HG03097 (cell line): ENCODE measurements at regions not wholly inside any gene's neighbourhood (a gene's known extent, or its start where the extent isn't known, plus 50 kb on each side); places are given as distances from the start of the nearest gene placed in this dataset.
"Not testable (repeated sequence)": the region's sequence is repeated elsewhere in the genome, so short reads cannot be mapped to it uniquely, and the experiment has no call there.

Experiments
- ATAC-seq: cut with Tn5 transposase; IDR thresholded peaks from one replicate; pipeline ENCODE4 v1.9.1; 2021; ENCODE audit not compliant: unreplicated experiment, low FRiP score

DNA sequence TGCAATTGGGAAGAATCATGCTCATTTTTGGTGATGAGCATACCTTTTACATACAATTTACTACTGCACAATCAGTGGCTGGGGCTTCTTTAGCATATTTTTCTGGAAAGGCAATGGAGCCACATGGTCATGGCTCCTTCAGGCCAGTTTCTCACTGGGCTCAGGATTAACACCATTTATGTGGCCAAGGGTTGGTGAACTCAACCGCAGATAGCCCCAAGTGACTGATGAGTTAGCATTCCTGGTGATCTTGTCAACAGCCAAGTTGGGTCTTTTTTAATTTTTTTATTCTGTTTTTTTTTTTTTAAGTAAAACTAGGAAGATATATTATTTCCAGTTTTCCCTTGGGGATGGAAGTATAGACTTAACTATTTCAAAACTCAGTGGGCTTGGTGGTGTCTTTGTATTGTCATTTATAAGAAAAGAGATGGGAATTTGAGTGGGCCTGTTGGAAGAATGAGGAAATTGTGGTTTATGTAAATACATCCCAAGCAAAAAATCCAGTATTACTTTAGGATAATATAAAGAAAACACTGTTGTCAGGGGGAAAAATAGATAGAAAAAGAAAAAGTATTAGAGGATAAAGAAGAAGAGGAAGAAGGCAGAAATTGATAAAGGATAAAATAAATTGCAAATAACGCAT lies 397.4 kb downstream of the MAFB start:
- ATAC-seq = no peak

DNA sequence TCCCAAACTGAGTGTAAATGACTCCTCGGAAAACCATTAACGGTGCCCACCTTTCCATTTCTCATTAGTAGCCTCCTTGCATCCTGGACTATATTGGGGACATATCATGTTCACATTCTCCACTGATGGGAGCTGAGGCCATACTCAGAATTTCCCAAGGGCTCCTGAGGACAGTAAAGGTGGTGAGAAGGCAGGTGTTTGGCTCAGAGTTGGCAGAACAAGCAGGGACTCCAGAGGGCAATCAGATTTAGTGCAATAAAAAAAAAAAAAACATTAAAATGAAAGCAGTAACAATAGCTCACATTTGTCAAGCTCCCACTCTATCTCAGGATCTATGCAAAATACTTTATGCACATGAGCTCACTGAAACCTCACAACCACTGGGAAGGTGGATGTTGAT lies 401.4 kb downstream of the MAFB start:
- no peak for ATAC-seq

- ATAC-seq = no peak
Measured at GRCh38 chr20:40286975-40287531, 402.0 kb downstream of the MAFB start.

- no peak for ATAC-seq
Measured at GRCh38 chr20:40284611-40285010, 404.4 kb downstream of the MAFB start.

DNA sequence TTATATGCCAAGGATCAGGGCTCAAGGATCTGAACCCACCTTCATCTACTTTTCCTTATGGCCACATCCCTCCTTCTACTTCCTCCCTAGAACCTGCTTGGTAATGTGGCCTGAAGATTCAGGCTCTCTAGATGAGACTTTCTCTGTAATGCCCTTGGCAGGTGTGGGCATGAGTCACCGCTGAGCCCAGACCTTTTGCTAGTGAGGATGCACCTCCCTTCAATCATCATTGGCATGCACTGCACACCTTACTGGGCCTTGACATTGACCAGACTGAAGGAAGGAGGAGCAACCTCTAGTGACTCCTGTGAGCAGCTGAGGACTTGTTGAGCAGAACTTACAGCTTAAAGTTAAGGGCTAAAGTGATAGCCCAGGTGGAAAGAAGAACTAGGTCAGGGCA lies 405.3 kb downstream of the MAFB start:
- no peak for ATAC-seq

DNA sequence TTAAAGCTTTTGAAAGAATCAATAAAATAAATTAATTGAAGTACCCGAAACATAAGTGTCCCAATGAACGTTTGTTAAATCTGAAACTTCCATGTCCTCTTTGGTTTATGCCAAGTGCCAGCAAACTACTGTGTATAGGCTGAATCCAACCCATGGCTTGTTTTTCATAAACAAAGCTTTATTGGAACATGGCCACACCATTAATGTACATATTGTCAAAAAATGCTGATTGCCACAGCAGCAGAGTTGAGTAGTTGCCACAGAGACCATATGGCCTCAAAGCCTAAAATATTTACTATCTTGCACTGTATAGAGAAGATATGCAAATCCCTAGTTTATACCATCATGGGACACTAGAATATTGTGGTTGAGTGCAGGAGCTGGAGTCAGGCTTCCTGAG lies 406.1 kb downstream of the MAFB start:
- ATAC-seq = no peak

- no peak for ATAC-seq
Measured at GRCh38 chr20:40282541-40282940, 406.5 kb downstream of the MAFB start.

GRCh38 chr20:40280616-40281015 lies 408.4 kb downstream of the MAFB start:
- ATAC-seq = no peak

GRCh38 chr20:40279390-40279789 lies 409.6 kb downstream of the MAFB start:
- no peak for ATAC-seq

GRCh38 chr20:40278673-40279072 lies 410.4 kb downstream of the MAFB start:
- no peak for ATAC-seq

GRCh38 chr20:40276301-40276700 lies 412.7 kb downstream of the MAFB start:
- ATAC-seq = no peak

DNA sequence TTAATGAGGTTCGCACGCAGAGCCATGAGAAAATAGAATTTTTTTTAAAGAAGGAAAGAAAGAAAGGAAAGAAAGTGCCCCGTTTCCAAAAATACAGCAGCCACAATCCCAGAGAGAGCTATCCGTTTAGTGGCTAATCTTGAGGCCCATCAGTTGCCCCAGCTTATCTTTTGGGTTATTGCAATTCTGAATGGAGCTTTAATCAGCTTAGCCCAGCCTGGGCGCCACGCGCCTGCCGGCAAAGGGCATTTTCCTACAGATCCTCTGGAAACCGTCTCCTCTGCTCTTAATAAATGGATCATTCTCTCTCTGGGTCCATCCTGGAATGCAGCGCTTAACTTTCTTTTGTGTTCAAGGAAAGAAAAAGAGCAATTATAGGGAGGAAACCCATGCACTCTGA lies 413.3 kb downstream of the MAFB start:
- ATAC-seq = no peak

- ATAC-seq = no peak
Measured at GRCh38 chr20:40274912-40275533, 414.0 kb downstream of the MAFB start.

GRCh38 chr20:40269274-40269673 lies 419.8 kb downstream of the MAFB start:
- not testable (repeated sequence) for ATAC-seq

DNA sequence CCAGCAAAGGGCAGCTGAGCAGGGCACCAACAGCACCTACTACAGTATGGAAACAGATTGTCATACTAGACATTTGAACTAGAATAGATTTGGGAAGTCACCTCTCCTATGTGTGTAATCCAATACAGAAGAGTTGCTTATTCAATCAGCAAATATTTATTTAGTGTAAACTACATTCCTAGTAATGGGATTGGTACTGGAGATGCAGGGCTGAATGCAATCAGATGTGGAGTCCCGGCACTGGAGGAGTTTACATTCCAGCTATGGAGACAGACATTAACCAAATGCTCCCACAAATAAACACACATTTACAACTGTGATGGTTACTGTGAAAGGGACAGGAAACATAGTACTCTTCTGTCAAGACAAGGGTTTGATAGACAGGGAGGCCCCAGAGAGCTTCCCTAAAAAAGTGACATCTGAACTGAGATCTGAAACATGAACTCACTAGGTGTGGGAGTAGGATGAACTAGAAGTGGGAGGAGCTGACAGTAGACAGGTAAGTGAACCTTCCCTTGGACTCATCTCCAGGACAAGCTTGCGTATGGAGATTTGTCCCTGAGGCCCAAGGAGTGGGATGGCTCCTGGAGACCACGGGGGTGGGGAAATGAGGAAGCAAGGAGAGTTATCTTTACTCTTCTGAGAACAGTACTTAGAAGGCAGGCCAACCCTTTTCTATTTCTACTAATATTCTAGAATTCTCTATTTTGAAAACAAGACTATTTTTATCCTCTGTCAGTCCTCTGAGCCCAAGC lies 420.5 kb downstream of the MAFB start:
- ATAC-seq = no peak

DNA sequence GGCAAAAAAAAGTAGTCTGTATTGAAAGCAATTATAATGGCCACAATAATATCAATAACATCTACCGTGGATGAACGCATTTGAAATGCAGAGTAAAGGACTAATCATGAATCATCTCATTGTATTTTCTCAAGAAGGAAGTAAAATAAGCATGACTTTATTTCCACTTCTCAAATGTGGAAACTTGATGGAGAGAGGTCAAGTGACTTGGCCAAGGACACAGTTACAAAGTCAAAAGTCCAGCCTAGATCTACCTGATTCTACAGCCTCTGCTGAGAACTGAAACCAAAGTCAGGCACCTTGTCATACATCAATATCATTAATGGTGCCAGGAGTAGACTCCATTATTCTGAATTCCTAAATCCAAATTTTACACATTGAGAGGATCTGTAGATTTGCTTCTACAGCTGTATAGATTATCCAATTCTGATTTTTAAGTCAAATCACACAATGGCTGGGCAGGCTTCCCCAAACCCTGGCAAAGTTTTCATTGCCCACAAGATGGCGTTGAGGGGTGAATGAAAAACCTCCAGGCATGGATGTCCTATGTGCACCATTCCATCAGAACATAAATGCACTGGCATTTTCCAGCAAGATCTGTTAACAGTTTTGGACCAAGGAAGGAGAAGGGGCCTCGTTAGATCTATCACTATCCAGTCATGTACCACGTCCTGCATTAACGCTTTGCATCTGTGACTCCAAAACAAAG lies 423.1 kb downstream of the MAFB start:
- ATAC-seq = no peak

DNA sequence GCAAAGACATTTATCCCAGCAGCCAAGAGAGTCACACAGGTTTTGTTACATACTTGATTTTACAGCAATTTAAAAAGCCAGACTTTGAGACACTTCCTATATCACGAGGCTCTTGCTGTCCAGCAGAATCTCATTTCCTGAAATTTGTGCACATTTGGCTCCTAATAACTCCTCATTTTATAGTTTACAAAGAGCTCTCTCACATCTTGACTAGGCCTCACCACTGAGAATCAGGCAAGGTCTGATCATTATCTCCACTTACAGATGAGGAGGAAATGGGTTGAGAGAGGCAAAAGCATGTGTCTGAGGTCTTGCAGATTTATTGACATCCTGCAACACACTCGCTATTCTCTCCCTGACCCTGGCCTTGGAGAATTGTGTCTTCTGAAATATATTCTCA lies 426.8 kb downstream of the MAFB start:
- ATAC-seq = no peak

GRCh38 chr20:40258931-40259330 lies 430.1 kb downstream of the MAFB start:
- no peak for ATAC-seq

DNA sequence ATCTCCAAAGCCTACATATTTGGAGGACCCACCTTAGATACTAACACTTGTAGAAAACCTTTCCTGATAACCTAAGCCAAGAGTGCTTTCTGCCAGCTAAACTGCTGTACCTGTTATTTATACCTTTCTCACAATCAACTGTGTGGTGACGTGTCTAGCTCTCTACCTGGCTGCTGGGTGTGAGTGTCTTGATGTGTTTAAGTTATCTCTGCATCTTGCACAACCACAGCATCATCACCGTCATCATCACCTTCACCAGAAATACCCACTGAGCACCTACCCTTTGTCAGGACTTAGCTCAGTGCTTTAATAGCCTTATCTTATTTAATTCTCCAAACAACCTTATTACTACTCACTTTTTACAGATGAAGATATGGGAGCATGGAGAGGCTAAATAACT lies 431.3 kb downstream of the MAFB start:
- no peak for ATAC-seq

GRCh38 chr20:40255365-40255764 lies 433.7 kb downstream of the MAFB start:
- no peak for ATAC-seq
